HG03066 (cell line): ENCODE measurements at regions not wholly inside any gene's neighbourhood (a gene's known extent, or its start where the extent isn't known, plus 50 kb on each side); places are given as distances from the start of the nearest gene placed in this dataset.

Experiments
- ATAC-seq: cut with Tn5 transposase; IDR thresholded peaks from one replicate; pipeline ENCODE4 v1.9.1; 2021; ENCODE audit warnings: low read depth; ENCODE audit not compliant: unreplicated experiment

DNA sequence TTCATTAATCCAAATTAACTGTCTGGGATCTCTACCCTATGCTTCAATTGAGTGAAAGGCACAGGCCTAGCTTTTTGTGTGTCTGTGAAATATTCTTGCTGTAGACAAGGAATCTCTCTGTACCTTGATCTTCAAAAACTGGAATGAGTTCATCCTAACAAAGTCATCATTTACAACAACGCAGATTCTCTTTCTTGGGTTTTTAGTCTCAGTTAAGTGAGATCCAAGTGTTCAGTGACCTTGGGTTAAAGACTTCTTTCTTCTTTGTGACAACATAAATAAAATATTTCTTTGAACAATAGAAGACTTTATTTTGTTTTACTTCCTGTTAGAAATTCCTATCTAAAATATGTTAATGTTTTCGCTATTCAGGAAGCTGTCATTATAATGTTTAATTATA, 192.2 kb upstream of the LMNTD1 start:
- no peak for ATAC-seq

DNA sequence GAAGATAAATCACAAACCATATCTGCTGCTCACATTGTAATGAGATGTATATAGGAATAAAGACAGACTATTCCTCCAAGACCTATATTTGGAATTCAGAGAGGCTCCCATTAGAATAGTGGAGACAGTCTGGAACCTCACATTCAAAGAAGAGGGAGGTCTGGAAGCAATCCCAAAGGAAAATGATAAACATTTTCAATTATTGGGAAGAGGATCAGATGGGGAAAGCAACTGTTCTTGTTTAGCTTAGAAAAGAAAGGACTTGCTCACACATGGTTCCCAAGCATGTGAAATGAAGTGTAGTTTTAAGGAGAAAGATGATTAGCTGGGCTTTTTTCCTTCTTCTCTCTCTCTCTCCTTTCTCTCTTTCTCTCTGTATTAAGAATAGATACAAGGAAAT, 193.0 kb upstream of the LMNTD1 start:
- no peak for ATAC-seq

DNA sequence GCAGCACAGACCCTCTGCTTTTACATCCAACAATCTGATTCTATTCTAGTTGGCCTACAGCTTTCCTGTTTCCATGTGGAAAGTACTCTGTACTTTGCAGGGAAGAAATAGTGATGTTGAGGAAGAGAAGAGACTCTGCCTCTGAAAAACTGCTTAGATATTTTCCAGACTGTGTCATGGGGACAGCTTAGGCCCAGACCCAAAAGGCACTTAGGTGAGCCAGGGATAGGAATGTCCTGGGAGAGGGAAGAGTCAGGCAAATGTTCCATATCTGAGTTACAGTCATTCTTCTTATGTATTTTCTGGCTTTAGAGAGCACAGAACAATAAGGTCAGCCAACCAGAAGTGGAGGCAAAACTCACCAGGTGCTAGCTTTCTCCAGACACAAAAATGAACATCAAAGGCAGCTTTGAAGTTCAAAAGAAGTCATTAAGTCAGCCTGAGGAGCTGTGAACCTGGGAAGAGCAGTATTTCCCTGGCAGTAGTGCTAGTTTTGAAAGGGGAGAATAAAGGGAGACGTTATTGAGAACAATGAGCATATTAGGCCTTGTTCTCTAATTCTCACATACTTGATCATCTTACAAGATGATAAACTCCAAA, 199.7 kb upstream of the LMNTD1 start:
- no peak for ATAC-seq

DNA sequence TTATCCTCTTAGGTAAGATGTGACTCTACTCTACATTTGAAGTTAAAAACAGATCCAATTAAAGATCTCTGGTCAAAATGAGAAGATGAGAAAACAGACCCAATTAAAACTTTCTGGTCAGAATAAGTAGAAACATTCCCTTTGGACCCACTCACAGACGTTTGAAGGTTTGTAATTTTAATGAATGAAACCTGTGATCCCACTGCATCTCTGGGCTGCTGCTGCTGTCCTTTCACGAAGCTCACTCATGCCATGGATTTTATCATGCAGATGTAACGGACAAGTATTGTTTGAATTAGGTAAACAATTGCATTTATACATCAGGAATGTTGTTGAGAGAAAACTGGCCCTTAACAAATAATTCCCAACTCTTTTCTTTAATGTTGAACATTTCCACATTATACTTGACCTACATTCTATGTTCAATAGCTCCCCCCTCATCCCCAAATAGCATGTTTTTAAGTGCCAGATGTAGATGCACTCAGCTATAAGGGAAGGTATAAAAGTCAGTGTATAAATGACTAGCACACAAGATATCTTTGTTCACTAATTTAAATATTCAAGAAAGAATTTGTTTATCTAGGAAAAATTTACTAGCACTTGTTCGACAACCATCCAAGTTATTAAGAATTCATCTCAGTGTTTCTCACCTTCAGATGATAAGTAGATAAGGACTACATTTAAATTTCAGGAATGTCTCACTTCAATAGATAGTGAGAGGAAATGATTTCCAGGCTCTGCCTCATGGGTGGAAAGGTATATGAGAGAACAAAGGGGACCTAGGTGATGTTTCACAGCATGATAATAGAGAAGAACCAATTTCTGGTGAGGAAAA, 202.3 kb upstream of the LMNTD1 start:
- ATAC-seq: no peak

DNA sequence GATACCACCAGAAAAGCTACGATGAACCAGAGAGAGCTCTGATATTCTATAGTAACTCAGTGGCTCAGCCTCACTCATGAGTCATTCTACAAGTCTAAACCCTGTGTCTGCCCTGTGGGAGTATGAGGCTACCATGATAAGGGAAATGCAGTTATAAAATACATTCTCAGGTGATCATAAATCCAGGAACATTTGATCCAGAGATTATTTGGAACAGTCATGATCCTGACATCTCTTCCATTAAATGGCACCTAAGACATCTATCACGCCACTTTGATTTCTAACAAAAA, 202.6 kb upstream of the RASSF8 start:
- ATAC-seq: no peak

DNA sequence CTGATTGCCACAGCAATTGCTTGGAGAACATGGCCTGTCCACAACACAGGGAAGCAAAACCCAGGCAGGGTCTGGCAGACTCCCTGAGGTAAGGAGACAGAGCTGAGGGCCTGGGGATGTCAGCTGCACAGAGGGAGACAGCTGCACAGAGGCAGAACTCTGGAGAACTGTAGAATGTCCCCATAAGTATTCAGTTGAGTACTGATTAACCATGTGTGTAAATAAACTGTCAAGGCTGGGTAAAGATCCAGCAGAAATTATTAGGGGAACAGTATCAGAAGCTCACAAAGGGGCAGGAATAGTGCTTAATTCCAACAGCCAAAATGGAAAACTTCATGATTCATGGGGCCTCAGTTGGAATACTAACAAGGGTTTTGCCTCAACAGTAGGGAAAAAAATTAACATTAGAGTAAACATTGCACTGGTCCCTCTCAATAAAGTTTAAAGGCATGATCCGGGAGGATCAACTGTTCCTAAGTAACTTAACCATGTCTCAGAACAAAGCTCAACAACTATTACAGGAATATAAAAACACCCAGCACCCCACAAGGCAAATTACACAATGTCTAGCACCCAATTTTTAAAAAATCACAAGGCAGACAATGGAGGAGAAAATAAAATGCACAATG, 201.3 kb upstream of the RASSF8 start:
- no peak for ATAC-seq

DNA sequence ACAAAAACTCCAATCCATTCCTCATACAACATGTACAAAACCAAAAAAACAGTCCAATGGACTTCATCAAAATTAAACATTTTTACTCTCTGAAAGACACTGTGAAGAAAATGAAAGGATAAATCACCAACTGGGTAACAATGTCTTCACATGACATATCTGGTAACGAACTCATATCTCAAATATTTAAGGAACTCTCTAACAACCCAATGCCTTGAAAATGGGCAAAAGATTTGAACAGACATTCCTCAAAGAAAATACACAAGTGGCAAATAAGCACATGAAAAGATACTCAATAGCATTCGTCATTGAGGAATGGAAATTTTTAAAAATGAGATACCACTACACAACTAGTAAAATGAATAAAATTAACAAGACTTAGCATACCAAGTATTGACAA, 198.7 kb upstream of the RASSF8 start:
- ATAC-seq: no peak

DNA sequence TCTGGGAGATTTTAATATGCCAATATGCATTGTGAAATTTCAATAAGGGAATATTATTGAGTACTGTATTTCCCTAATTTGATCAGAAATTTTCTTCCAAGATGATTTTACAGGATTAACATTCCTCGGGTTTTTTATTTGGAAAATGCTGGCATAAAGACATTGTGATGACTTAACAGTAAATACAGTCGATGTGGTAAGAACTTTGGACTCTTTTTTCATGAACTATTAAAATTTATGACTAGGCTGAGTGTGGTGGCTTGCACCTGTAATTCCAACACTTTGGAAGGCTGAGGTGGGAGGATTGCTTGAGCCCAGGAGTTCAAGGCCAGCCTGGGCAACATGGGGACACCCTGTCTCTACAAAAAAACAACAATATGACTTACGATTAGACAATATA, 197.1 kb upstream of the RASSF8 start:
- no peak for ATAC-seq

DNA sequence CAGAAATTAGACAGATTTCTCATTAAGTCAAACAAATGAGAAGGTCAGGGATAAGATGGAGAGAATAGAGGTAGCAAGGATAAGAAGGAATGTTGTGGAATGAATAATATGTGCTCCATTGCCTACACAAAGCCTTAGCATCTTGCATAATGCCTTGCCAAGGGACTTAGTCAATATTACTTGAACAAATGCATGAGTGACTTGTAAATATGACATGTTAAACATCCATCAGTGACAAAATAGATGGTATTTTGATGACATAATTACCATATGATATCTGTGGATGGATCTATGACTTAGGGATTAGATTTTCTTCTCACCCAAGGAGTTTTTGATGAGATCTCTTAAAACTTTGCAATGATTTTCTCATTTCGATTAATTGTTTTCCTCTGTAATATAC, 194.1 kb upstream of the RASSF8 start:
- ATAC-seq: no peak

DNA sequence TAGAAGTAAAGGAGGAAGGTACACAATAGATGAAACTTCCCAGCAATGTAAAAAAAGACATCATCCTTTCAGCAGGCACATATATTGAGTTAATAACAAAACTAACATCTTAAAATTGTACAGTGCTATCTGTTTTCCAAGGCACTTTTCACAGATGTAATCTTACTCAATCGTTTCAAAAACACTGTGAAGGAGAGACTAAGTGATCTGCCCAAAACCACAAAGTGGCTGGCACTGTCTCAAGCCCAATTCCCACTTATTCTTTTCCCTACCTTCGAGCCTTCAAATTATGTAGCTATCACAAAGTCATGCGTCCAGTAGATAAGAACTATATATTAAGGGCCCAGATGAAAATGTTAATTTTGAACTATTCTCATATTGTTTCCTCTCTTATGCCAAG, 193.6 kb upstream of the RASSF8 start:
- no peak for ATAC-seq

DNA sequence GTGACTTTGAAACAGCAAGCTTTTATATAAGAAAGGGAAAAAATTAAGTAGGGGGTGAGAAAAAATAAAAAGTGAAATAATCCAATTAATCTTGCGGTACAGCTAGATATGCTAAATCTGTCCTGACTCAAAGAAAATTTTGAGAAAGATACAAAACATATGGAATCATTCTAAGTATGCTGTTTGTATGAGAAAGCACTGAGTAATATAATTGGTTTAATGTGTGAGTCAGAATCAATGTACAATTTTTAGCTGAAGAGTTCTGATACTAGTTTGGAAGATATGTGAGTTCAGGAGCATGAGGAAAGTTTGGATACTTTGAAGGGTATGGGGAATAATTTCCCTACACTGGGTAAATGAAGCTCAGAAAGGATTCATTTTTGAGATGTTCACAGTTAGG, 190.9 kb upstream of the RASSF8 start:
- no peak for ATAC-seq

DNA sequence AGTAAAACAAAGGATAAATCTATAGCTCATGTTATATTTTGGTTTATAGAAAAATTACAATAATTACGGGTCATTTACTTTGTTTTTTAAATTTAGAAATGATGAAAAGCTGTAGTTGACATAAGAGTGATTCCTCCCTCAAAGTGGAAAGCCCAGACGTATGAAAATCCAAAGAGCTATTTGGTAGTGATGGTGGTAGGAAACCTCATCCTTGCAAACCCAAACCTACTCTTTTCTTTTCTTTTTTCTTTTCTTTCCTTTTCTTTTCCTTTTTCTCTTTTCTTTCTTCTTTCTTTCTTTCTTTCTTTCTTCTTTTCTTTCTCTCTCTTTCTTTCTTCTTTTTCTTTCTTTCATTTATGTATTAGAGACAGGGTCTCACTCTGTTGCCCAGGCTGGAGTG, 190.3 kb upstream of the RASSF8 start:
- ATAC-seq: no peak

DNA sequence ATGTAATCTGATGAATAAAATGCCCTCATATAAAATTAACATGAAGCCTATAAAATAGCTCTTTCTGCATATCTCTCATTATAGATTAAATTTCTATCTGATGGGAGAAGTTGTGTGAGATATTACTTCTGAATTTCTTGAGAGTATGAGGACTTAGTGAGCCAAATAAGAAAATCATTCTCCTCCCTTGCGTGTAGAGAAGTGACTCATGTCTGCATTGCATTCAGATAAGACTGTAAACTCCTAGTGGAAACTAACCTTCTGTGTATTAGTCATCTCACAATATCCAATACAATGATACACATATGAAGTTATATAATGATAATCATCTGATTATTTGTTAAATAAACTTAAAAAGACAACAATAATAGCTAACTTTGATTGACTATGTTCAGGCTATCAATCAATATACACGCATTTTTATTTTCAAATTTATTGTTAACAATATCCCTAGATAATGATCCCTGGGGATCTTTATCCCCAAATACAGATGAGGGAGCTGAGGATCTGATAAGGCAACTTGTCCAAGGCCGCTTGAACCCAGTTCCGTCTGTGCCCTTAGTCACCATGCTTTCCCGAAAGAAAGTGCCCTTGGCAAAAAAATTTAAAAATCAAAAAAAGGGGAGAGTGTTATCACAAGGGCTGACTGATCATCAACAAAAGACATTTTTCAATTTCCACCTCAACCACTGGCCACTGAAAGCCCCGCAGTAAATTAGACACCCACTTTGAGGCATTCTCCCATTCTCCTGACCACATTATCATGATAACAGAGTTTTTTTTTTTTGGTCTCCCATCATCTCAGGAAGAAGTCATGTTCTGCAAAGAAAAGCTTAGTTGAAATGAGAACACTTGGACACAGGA, 189.2 kb upstream of the RASSF8 start:
- ATAC-seq: no peak

DNA sequence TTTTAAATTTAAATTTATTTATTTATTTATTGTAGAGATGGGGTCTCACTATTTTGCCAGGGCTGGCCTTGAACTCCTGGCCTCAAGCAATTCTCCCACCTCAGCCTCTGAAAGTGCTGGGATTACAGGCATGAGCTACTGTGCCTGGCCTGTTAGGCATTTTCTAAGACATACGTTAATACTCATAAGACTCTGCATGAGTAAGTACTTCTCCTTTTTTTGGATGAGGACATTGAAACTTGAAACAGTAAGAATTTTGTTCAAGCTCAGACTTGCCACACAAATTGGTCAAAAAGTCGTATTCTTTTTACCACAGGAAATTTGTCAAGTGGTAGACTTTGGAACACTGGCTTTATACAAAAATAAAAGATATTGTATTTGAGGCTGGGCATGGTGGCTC, 187.4 kb upstream of the RASSF8 start:
- no peak for ATAC-seq

DNA sequence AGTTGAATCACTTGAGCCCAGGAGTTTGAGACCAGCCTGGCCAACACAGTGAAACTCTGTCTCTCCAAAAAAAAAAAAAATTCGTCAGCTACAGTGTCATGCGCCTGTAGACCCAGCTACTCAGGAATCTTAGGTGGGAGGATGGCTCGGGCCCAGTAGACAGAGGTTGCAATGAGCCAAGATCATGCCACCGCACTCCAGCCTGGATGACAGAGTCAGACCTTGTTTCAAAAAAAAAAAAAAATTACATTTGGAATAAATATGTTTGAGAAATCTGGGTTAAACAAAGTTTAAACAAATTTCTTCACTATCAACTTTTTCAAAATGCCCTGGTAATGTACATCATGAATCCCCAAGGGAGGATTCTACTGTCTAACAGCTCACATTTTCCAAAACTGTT, 187.0 kb upstream of the RASSF8 start:
- no peak for ATAC-seq

DNA sequence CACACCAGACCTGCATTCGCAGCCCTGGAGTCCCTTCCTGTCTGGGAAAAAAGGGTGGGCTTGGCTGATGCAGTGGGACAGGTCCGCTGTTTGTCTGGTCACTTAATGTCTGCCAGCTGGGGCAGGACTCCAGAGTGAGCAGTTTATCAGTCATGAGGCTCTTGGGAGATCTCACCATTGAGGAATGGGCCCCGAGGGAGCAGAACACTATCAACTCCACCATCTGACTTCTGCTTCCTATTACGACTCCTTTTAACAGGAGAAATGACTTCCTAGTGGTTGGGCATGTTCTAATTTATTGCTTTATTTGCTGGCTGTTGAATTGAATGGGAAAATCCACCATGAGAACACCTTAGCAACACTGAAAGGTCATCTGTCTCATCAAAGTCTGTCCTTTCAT, 182.5 kb upstream of the RASSF8 start:
- ATAC-seq: no peak

DNA sequence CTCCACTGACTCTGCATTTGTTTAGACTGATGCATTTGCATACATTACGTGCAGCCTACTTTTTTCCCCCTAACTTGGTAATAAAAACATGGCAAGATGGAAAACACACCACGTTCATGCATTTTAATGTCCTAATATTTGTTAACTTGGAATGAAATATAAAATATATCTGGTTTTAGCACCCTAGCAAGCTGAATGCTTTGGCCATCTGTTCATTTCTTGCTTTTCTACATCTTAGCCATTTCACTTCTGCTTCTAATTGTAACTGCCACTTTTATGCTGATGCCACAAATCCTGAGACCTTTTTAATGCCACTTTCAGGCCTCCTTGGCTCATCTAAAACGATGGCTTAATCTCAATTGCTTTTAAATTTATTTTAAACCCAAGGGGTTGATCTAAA, 177.7 kb upstream of the RASSF8 start:
- no peak for ATAC-seq

DNA sequence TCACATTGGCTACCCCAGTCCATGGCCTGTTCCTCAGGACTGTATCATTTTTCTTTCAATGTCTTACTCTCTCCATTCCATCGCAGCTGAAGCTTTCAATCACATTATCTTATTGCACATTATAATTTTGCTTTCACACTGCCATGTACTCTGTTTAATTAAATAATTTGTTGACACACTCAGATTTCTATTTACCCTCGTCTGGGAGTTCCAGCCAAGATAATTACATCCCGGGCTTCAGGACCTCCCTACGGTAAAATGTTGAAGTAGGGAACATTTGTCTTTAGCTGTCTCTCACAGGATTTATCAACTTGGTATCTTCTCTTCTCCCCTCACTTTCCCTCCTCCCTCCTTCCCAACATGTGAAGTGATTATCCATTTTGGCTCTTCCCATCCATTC, 177.2 kb upstream of the RASSF8 start:
- ATAC-seq: no peak

DNA sequence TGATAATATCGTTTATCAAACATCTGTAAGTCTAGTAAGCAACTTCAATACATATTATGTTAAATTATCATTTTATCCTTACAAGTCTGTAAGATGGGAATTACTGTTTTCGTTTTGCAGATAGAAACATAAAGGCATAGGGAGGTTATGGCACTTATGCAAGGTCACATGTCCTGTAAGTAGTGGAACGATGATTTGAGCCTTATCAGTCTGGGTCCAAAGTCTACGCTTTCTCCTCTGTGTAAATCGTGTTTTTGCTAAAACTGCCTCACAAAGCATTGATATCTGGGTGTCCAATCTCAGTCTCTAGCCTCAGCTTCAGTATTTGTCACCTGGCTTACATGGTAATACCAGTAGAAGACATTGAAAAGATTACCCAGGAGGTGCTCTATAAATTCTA, 174.9 kb upstream of the RASSF8 start:
- no peak for ATAC-seq

DNA sequence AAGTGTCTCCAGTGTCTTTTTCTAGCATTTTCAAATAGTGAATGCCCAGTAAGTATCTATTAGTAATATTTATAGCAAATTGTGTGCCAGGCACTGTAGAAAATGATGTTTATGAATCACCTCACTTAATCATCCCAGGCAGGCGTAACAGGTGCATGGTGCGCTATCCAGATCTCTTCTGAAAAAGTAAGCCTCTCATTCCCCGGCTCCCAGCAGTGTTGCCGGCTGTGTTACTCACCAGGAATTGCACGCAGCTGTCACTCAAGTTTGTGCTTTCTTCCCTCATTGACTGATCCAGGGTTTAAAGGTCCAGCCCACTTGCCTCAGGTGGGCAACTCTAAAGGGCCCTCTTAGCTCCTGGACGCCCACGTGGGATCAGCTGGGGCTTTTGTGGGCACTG, 173.8 kb upstream of the RASSF8 start:
- no peak for ATAC-seq

DNA sequence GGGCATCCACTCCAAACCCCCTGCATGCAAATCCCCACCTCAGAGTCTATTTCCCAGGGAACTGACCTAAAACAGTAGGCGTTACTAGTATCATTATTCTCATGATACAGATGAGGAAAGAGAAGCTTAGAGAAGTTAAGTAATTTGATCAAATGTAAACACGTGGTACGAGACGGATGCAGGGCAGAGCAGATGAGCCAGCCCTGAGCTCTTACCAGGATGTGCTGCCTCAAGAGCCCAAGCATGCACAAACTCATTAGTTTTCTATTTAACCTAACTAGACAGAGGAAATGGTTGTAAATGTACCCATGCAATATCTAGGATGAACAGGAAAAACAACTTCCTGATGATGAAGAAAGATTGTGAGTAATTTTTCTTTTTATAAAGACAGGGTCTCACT, 173.3 kb upstream of the RASSF8 start:
- ATAC-seq: no peak
